NCI-H69 (cell line): ENCODE measurements at regions not wholly inside any gene's neighbourhood (a gene's known extent, or its start where the extent isn't known, plus 50 kb on each side); places are given as distances from the start of the nearest gene placed in this dataset.
A peak's percentile ranks its signal among the peaks of the same experiment; 100 is the strongest.
"Not testable (repeated sequence)": the region's sequence is repeated elsewhere in the genome, so short reads cannot be mapped to it uniquely, and the experiment has no call there.

ENCODE experiments used
- DNase-seq: peaks from one replicate; lab custom pipeline; 2025; lab: John Stamatoyannopoulos, UW

DNA sequence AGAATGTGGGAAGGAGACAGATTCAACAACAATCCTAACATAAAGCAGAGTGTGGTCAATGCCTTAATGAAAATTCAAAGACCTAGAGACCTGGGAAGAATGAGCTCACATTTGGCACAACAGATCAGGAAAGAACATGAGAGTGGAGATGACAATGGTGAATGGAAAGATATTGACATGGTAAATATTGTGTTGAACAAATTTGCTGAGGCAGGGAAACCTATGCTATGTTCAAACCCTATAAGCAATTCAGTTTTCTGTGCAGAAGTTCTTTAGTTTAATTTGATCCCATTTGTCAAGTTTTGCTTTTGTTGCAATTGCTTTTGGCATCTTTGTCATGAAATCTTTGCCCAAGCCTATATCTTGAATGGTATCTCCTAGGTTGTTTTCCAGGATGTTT is 199.4 kb upstream of the LRRTM4 start:
- DNase-seq = no peak

- DNase-seq = no peak
Measured at GRCh38 chr2:77725045-77725444, 202.9 kb upstream of the LRRTM4 start.

- DNase-seq = not testable (repeated sequence)
Measured at GRCh38 chr2:77734662-77735340, 212.6 kb upstream of the LRRTM4 start.

DNA sequence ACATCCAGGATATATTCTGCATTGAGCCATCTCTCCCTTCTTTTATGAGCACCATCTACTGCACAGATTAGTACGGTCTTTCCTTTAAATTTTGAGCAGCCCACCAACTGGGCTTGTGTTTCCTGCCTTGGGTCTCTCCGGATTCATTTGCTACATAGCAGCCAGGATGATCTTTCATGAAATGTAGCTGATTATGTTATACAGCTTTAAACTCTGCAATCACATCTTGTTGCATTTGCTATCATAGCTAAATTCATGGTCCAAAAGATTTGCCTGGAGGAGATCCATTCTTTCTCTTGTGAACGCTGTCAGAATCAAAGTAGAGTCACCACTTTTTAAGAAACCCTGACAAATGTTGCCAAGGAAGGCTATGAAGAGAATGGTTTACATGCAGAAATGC is 215.1 kb upstream of the LRRTM4 start:
- no peak for DNase-seq

DNA sequence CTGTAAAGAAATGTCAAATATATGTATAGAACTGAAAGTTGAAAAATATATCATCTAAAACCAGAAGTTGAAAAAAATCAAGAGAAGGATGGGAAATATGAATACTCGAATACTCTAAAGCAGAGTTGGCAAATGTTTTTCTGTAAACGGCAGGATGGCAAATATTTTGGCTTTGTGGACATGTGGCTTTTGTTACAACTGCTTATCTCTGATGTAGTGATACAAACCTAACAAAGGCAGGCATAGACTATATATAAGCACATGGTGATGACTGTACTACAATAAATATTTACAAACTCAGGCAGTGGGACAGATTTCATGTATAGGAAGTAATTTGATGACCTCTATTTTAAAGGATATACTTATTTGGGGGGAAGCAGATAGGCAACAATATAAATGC is 224.6 kb upstream of the LRRTM4 start:
- DNase-seq = no peak

DNA sequence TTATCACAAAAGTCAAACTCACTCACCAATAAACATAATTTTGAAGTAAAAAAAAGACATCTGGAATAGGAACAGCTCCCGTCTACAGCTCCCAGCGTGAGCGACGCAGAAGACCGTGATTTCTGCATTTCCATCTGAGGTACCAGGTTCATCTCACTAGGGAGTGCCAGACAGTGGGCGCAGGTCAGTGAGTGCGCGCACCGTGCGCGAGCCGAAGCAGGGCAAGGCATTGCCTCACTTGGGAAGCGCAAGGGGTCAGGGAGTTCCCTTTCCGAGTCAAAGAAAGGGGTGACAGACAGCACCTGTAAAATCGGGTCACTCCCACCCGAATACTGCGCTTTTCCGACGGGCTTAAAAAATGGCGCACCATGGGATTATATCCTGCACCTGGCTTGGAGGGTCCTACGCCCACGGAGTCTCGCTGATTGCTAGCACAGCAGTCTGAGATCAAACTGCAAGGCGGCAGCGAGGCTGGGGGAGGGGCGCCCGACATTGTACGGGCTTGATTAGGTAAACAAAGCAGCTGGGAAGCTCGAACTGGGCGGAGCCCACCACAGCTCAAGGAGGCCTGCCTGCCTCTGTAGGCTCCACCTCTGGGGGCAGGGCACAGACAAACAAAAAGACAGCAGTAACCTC is 231.7 kb upstream of the LRRTM4 start:
- peak; percentile 45 for DNase-seq

GRCh38 chr2:77767388-77768076 is 245.4 kb upstream of the LRRTM4 start:
- no peak for DNase-seq

DNA sequence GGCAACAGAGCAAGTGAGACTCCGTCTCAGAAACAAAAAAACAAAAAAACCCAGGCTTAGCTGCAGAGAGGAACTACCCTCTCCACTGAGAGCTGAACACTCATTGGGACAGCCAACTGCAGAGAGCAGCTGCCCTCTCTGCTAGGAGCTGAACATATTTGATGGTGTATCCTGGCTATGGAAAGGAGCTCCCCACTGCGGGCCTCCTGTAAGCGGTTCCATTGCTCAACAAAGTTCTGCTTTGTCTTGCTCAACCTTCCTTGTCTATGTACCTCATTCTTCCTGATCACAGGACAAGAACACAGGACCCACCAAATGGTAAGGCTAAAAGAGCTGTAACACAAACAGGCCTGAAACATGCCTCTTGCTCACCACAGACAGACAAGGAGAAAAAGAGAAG is 246.3 kb upstream of the LRRTM4 start:
- no peak for DNase-seq

DNA sequence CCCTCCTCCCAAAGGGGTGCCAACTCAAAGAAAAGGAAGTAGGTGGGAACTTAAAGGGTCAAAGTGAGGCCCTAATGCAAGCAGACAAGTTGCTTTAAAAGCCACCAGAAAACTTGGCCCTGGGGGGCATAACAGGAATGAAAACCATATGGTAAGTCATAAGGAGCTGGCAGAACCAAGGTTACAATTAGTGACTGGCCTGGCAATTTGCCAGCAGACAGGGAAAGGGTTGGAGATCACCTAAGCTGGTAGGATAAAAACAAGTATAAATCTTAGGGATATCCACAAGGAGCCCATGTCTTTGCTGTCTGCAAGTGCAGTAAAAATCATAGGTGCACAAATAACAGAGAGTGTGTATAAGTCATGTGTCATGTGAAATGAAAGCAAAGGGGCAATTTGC is 256.7 kb upstream of the LRRTM4 start:
- DNase-seq = peak; percentile 83

GRCh38 chr2:77793500-77793899 is 271.3 kb upstream of the LRRTM4 start:
- DNase-seq = not testable (repeated sequence)

- no peak for DNase-seq
Measured at GRCh38 chr2:77796397-77796796, 274.2 kb upstream of the LRRTM4 start.

GRCh38 chr2:77797088-77797487 is 274.9 kb upstream of the LRRTM4 start:
- DNase-seq = no peak

- no peak for DNase-seq
Measured at GRCh38 chr2:77800410-77800809, 278.2 kb upstream of the LRRTM4 start.

DNA sequence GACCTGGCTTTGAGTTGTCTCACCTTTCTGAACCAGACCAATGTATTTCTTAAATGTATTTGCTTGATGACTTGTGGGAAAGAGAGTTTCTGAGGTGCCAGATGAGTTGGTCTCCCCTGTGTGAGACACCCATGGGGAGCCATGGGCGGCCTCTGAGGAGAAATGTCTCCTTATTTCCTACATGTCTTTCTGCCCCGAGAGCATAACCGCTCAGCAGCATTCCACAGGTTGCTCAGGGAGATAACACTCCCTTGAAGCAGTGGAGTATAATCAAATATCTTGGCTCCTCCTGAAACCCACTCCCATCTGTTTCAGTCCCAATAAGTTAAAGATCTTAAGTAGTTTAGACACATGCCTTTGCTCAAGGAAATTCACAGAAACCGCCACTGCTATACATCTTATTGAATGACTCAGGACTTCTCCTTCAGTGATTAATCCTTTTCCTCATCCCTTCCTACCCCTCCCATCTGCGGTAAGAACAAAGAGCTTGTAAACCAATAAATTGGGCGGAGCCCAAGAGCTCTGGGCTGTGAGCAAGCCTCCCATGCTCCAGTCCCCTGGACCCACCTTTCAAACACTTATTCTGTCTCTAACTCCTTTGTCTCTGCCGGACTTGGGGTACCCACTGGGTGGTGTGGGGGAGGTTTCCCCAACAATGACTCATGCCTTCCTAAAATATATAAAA is 285.5 kb upstream of the LRRTM4 start:
- DNase-seq = no peak

DNA sequence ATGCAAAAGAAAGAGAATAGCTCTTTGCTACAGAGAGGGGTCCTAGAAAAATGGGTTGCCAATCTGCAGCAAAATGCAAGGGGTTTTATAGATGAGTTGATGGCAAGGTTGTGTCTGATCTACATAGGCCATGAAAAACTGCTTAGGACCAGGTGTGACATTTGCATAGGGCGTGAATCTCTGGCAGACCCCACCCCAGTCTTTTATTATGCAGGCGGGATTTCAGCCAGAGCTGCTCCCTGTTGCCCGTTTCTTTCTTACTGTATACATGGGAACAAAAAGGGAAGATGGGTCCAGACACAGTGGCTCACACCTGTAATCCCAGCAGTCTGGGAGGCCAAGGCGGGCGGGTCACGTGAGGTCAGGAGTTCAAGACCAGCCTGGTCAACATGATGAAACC is 286.4 kb upstream of the LRRTM4 start:
- DNase-seq = no peak

DNA sequence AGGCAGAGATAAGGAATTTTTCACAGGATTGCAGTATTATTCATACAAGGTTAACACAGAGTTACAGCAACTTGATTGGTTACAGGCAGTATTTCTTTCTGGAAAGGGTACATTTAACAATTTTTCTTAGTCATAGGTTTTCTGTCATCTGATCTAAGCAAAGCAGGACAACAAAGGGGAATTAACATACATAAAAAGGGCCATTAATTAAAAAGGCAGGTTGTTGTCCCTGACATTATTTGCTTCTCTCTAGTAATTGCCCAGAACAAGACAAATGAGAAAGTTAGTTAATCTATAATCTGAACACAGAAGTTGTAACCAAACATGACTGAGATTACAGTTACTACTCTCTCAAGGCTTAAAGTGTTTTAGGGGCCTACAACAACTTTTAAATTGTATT is 291.4 kb upstream of the LRRTM4 start:
- DNase-seq = no peak

- DNase-seq = no peak
Measured at GRCh38 chr2:77816618-77817017, 294.4 kb upstream of the LRRTM4 start.

DNA sequence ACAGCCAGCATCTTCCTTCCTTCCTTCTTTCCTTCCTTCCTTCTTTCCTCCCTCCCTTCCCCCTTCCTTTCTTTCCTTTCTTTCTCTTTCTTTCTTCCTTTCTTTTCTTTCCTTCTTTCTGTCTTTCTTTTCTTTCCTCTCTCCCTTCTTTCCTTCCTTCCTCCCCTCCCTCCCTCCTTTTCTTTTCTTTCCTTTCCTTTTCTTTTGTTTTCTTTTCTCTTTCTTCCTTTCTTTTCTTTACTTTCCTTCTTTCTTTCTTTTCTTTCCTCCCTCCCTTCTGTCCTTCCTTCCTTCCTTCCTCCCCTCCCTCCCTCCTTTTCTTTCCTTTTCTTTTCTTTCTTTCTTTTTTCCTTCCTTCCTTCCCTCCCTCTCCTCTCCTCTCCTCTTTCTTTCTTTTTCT is 296.0 kb upstream of the LRRTM4 start:
- no peak for DNase-seq

GRCh38 chr2:77823028-77823427 is 300.9 kb upstream of the LRRTM4 start:
- DNase-seq = no peak

DNA sequence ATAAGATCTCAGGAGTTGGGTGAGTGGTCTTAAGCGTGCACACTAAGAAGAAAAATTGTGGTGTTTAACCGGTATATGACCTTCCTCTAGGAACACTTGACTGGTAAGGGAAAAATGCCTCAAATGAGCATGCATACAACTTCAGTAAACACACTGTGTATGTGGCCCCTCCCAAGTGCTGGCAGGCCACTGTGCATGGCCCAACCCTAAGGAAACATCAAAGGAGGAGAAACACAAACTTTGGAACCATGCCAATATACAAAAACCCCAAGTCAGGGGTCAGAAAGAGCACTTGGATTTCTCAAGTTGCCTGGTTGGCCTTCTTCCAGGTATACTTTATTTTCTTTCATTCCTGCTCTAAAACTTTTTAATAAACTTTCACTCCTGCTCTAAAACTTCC is 308.9 kb upstream of the LRRTM4 start:
- no peak for DNase-seq

DNA sequence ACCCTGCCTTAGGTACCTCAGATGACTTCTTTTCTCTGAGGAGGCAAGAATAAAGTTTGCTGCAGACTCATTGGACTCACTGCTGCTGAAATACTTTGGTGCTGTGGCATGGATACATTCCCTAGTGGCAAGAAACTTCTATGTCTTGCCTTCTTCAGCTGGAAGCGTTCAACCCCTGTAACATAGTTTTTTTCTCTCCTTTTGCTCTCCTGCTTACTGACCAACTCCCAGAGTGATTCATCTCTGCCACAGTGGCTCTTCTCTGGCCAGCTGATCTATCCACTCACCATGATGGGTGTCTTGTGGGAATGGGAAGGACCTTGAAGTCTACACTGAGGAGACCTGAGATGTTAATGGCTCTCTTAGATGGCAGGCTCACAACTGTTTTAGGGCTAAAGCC is 309.3 kb upstream of the LRRTM4 start:
- DNase-seq = no peak

DNA sequence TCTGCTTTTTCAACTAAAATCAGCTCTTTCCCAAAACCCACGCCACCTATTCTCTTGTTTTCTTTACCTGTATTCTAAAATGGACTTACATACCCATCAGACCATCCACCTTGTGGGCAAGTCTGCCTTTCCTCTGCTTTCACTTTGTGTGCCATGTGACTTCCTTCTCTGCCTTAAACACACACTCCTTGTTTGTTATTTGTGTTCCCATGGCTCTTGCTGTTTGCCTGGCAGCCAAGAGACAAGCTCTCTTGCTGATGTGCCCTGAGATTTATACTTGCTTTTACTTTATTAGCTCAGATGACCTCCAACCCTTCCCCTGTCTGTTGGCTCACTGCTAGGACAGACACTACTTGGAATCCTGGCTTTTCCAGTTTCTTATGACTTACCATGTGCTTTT is 309.7 kb upstream of the LRRTM4 start:
- DNase-seq = no peak
